K562 (cell line): ENCODE measurements at regions not wholly inside any gene's neighbourhood (a gene's known extent, or its start where the extent isn't known, plus 50 kb on each side); places are given as distances from the start of the nearest gene placed in this dataset.

Experiments used
- BCL6 ChIP-seq: fragments of 250-450 bp; sonication (Bioruptor Pico); IDR thresholded peaks from 2 replicates; pipeline ENCODE4 v1.4.0; 2020
- BRF2 ChIP-seq: IDR thresholded peaks from 3 replicates; pipeline ENCODE4 v1.6.1; 2011; ENCODE audit warnings: borderline replicate concordance, mild to moderate bottlenecking; ENCODE audit not compliant: insufficient read length, insufficient read depth
- C11orf30 ChIP-seq: fragments of 450-650 bp; IDR thresholded peaks from 2 replicates; pipeline ENCODE4 v1.6.1; 2016; ENCODE audit warnings: low read depth, mild to moderate bottlenecking
- CBFA2T2 ChIP-seq: fragments of 450-650 bp; conservative IDR thresholded peaks from 2 replicates; pipeline ENCODE4 v1.6.1; 2017; ENCODE audit warnings: mild to moderate bottlenecking
- CBX3 ChIP-seq, 2 experiments: IDR thresholded peaks; 1 replicate in 1 of 2; 2 replicates in 1 of 2; pipeline ENCODE4 v1.6.1; 2012; ENCODE audit warnings: inconsistent platforms in 2 of 2, low read length in 2 of 2, borderline replicate concordance in 1 of 2, control low read depth in 1 of 2
- DACH1 ChIP-seq: fragments of 450-650 bp; IDR thresholded peaks from 2 replicates; pipeline ENCODE4 v1.6.1; 2018; ENCODE audit not compliant: partially characterized antibody
- EWSR1 ChIP-seq: fragments of 450-650 bp; IDR thresholded peaks from 2 replicates; pipeline ENCODE4 v1.6.1; 2018; ENCODE audit warnings: borderline replicate concordance, mild to moderate bottlenecking, low read depth, moderate library complexity; ENCODE audit not compliant: partially characterized antibody
- HDAC3 ChIP-seq: fragments of 450-650 bp; IDR thresholded peaks from 2 replicates; pipeline ENCODE4 v1.6.1; 2018; ENCODE audit warnings: borderline replicate concordance, mild to moderate bottlenecking, moderate library complexity; ENCODE audit not compliant: partially characterized antibody
- HNRNPLL ChIP-seq: fragments of 200-400 bp; formaldehyde crosslinking; IDR thresholded peaks from 2 replicates; pipeline ENCODE4 v1.6.1; 2017; ENCODE audit warnings: low read length, low read depth, mild to moderate bottlenecking; ENCODE audit not compliant: poor library complexity, severe bottlenecking
- IRF9 ChIP-seq: fragments of 450-650 bp; IDR thresholded peaks from 2 replicates; pipeline ENCODE4 v1.6.1; 2016; ENCODE audit warnings: missing biosample characterization, missing genetic modification characterization
- L3MBTL2 ChIP-seq: fragments of 450-650 bp; IDR thresholded peaks from 2 replicates; pipeline ENCODE4 v1.6.1; 2016; ENCODE audit warnings: mild to moderate bottlenecking, moderate library complexity
- MED1 ChIP-seq: sonication (generic); formaldehyde crosslinking; IDR thresholded peaks from 2 replicates; pipeline ENCODE4 v1.8.1; 2023; ENCODE audit warnings: missing genetic modification reagents, borderline replicate concordance
- NCOA1 ChIP-seq: fragments of 450-650 bp; IDR thresholded peaks from 2 replicates; pipeline ENCODE4 v1.6.1; 2016; ENCODE audit warnings: low read depth
- NCOA2 ChIP-seq, 2 experiments: fragments of 450-650 bp; IDR thresholded peaks; 2 replicates each; pipeline ENCODE4 v1.6.1; 2018; ENCODE audit warnings: mild to moderate bottlenecking in 2 of 2, moderate library complexity in 1 of 2; ENCODE audit not compliant: partially characterized antibody in 2 of 2
- NR2C2 ChIP-seq, 2 experiments: fragments of 200-800 bp in 1 of 2; sonication (Bioruptor generic) in 1 of 2; sonication (generic) in 1 of 2; formaldehyde crosslinking in 1 of 2; IDR thresholded peaks; 2 replicates each; pipeline versions ENCODE4 v1.6.1 to v1.8.0; 2016 to 2022; ENCODE audit warnings: mild to moderate bottlenecking in 1 of 2, missing compliant biosample characterization in 1 of 2, missing genetic modification characterization in 1 of 2, missing genetic modification reagents in 1 of 2
- SIRT6 ChIP-seq: IDR thresholded peaks from one replicate; pipeline ENCODE4 v1.6.1; 2012; ENCODE audit warnings: low read depth, mild to moderate bottlenecking, control low read depth, inconsistent platforms, low read length, moderate library complexity
- ZFP36 ChIP-seq: fragments of 150-350 bp; IDR thresholded peaks from 2 replicates; pipeline ENCODE4 v1.6.1; 2018; ENCODE audit warnings: low read length, low read depth; ENCODE audit not compliant: partially characterized antibody
- ZNF280A ChIP-seq: fragments of 450-650 bp; IDR thresholded peaks from 2 replicates; pipeline ENCODE4 v1.6.1; 2018; ENCODE audit warnings: mild to moderate bottlenecking, low read depth; ENCODE audit not compliant: partially characterized antibody
- ZNF398 ChIP-seq: fragments of 250-450 bp; sonication (Bioruptor Pico); IDR thresholded peaks from 2 replicates; pipeline ENCODE4 v1.8.0; 2021; ENCODE audit warnings: moderate library complexity, mild to moderate bottlenecking, inconsistent platforms
- ZNF551 ChIP-seq: fragments of 250-450 bp; sonication (Bioruptor Pico); IDR thresholded peaks from 2 replicates; pipeline ENCODE4 v1.5.0; 2021; ENCODE audit warnings: mild to moderate bottlenecking, moderate library complexity
- ZNF586 ChIP-seq: fragments of 450-650 bp; formaldehyde crosslinking; conservative IDR thresholded peaks from 2 replicates; pipeline ENCODE4 v1.4.0; 2020; ENCODE audit warnings: mild to moderate bottlenecking, moderate library complexity
- ZNF79 ChIP-seq: fragments of 250-450 bp; sonication (Bioruptor Pico); IDR thresholded peaks from 2 replicates; pipeline ENCODE4 v1.4.0; 2020; ENCODE audit warnings: low read depth, mild to moderate bottlenecking, moderate library complexity

GRCh38 chr5:175195698-175196656 is 248.0 kb downstream of the DRD1 start (continued):
- no peak for TF ChIP-seq ZFP36
- no peak for TF ChIP-seq BRF2
- TF ChIP-seq NCOA1, result no peak
- TF ChIP-seq CBFA2T2, result no peak
- TF ChIP-seq ZNF398 (CRISPR knock-in tag), result no peak
- no peak for TF ChIP-seq MED1 (CRISPR knock-in tag)
- 0 out of 2 replicates have a peak, but pooled peaks have one; percentile 58 for TF ChIP-seq BCL6 (CRISPR knock-in tag)
- no peak for TF ChIP-seq NCOA2 (IDR thresholded peaks at IDR 0.05; ENCODE audit: partially characterized antibody in 2 of 2)
- TF ChIP-seq DACH1, result no peak
- no peak for TF ChIP-seq SIRT6
- TF ChIP-seq L3MBTL2, result 0 out of 2 replicates have a peak, but pooled peaks have one; percentile 31
- TF ChIP-seq HNRNPLL, result no peak
- TF ChIP-seq ZNF586 (CRISPR knock-in tag), result no peak
- no peak for TF ChIP-seq HDAC3
- TF ChIP-seq ZNF280A, result no peak
- no peak for TF ChIP-seq EWSR1
- no peak for TF ChIP-seq NR2C2 (CRISPR knock-in tag; IDR thresholded peaks at IDR 0.05)
- TF ChIP-seq NR2C2 (tag; IDR thresholded peaks at IDR 0.05), result peak; percentile 29; the same call in 1 of the 2 replicates
- TF ChIP-seq CBX3 (IDR thresholded peaks at IDR 0.05; ENCODE audit: borderline replicate concordance in 1 of 2, low read length in 2 of 2), result no peak
- TF ChIP-seq ZNF79 (CRISPR knock-in tag), result peak; percentile 10; the same call in 1 of the 2 replicates
- peak; percentile 69; the same call in 1 of the 2 replicates for TF ChIP-seq C11orf30
- TF ChIP-seq ZNF551 (CRISPR knock-in tag), result no peak
- TF ChIP-seq IRF9 (tag), result no peak
